Hematopoietic multipotent progenitor cell treated with erythropoietin and hydrocortisone succinate and interleukin-3 and kit ligand, for 4 days (in vitro differentiated cells): ENCODE measurements at regions not wholly inside any gene's neighbourhood (a gene's known extent, or its start where the extent isn't known, plus 50 kb on each side); places are given as distances from the start of the nearest gene placed in this dataset.
A peak's percentile ranks its signal among the peaks of the same experiment; 100 is the strongest.

Experiments used
- DNase-seq: peaks from one replicate; pipeline ENCODE4 v3.0.0-alpha.2; 2015

DNA sequence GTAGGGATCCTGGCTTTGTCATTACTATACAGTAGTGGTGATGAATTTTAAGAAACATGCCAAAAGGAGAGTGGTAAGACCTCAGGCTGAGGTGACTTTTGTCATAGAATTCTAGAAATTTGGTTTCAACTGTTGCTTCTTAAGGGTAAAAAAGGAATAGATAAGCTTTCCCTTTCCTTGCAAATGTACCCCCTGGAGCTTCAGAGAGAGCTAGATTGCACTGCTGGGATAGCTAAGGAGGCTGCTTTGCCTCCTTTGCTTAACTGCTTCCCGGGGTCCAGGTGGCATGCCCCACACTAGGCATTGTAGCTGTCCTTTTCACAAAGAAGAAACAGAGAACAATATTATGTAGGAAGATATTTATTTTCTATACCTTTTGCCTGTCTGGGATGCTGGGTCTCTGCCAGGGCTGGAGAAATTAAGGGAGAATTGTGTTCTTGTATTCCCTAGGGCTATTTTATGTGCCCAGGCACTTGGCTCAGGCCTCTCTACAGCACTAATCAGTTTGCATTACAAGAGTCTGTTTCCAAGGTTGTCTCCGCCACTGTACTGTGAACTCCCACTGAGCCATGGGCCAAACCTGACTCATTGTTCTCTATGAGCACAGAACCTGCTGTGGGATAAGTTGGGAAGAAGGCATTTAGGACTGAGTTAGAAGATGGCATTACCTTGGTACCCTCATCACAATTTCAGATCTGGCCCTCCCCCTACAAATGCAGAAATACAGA is 460.0 kb downstream of the PDCD6IP start:
- DNase-seq: no peak

DNA sequence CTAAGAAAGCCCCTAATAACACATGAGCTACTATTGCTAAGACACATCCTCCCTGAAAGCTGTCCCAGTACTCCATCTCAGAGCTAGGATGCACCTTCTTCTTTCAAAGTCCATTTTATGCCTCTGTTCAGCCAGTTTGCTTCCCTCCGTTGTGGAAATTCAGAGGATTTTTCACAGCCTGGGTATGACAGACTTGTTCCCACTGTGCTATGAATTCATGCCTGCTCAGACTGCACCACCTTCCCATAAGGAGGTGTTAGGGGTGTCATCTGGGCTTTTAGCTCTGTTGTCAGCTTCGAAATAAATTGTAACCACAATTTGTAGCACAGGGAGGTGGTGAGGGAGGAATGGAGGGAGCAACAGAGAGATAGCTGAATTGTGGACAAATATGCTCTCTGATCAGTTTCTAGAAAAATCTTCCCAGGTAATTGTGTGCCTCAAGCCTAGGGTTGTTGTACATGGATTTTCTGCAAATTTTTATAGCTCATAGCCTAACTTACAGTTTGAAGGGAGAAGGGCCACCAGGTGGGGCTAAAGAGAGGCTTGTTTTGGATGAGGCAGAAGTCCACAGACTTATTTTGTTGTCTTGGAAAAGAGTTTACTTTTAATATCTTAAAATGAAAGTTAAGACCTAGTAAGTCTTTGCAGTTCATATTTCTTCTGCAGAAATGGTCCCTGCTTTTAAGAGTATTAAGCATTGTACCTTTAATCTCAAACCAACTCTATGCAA is 462.0 kb downstream of the PDCD6IP start:
- DNase-seq: peak; percentile 78

GRCh38 chr3:34261001-34261385 is 462.6 kb downstream of the PDCD6IP start:
- DNase-seq: no peak

DNA sequence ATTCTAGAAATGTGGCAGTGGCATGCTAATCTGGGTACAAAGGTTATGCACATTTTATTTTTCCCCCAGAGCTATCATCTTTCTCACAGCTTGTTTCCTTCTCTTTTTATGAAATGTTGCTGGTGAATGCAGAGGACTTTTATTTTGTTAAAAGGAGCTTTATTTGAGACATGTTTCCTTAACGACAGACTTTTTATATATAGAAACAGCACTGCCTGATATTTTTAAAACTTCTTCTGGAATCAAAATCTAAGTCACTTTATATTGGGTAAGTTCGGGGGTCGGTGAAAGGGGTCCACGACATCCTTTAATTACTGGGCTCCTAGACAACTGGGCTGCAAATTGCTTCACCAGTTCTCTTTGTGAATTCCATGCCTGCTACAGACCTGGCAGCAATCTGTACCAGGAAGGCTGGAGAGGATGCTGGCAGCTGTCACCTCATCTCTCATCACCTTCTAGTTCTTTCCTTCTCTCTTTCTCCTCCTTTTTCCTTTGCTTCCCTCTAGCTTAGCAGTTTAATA is 464.7 kb downstream of the PDCD6IP start:
- peak; percentile 65 for DNase-seq

- no peak for DNase-seq
Observed at GRCh38 chr3:34264337-34265041, 466.1 kb downstream of the PDCD6IP start.

GRCh38 chr3:34267088-34267487 is 468.7 kb downstream of the PDCD6IP start:
- DNase-seq: no peak

DNA sequence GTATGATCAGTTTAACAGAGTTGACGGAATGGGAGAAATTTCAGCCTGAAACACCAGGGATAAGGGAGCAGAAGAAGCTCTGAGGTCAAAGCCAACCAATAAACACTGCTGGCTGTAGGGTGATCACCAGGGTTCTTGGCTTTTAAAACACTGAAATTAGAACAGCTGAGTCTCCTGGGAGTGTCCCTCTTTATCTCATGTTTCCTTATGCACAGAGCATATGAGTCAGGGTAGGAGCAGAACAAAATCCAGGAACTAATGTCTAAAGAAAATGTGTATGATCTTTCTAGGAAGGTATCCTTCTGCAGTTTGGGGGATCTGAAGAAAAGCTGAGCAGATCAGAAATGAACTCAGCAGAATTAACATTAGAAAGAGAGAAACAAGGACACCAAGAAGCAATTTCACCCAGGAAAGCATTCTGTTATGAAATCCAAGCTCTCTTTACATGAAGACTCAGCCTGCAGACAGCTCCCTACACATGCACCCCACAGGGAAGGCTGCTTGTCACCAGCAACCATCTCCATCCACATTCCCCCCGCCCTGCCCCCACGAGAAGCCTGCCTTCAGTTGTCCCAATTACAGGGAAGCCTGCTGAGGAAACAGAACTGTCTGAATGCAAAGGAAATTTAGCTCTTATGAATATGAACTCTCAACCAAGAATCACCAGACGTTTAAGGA is 469.7 kb downstream of the PDCD6IP start:
- peak; percentile 42 for DNase-seq

DNA sequence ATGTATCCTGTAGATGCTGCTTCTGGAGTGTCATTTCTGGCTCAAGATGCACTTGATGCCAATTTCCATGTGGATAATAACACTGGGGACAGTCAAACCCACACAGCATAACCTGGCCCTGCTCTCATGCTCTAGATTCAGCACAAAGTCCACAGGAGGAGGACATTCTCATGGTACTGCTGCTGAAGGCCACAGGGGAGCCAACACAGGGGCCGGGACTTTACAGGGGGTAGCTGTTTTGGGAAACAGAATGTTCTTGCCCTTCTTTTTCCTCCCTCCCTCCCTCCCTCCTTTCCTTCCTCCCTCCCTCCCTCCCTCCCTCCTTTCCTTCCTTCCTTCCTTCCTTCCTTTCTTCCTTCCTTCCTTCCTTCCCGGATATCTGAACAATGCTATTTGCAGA is 477.4 kb downstream of the PDCD6IP start:
- no peak for DNase-seq

GRCh38 chr3:34276342-34276741 is 477.9 kb downstream of the PDCD6IP start:
- no peak for DNase-seq

GRCh38 chr3:34277110-34277509 is 478.7 kb downstream of the PDCD6IP start:
- DNase-seq: no peak

DNA sequence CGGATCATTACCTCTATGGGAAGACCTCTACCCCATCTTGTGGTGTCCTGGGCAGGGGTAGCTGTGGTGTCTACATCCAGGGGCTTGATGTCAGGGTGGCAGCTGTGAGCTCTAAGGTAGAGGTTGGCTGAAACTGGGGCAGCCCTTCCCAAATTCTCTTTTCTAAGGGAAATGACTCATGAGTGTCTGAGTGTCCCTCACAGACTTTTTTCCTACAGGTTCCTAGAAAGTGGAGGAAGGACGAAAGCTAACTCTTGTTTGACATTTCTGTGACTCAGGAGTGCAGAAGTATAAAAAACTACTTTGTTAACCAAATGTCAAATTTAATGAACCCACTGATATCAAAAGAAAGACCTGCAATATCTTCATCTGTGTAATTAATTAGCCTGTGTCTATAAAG is 481.5 kb downstream of the PDCD6IP start:
- no peak for DNase-seq

DNA sequence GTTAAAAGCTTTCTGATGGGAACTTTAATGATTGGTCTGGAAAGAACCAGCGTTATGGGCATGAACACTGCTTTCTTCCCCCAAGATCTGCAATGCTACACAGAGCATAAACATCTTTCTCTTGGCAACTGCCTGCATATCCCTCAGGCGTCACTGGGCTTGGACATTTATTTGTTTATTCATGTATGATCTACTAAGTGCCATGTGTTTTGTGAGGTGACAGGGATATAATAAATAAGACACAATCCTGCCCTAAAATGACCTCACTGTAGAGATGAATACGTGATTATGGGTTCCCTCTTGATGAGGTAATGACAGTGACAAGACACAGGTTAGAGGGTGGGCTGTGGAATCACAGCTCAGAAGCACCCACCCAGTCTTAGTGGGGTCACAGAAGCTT is 485.3 kb downstream of the PDCD6IP start:
- DNase-seq: no peak

- DNase-seq: no peak
Observed at GRCh38 chr3:34284959-34285826, 486.8 kb downstream of the PDCD6IP start.

DNA sequence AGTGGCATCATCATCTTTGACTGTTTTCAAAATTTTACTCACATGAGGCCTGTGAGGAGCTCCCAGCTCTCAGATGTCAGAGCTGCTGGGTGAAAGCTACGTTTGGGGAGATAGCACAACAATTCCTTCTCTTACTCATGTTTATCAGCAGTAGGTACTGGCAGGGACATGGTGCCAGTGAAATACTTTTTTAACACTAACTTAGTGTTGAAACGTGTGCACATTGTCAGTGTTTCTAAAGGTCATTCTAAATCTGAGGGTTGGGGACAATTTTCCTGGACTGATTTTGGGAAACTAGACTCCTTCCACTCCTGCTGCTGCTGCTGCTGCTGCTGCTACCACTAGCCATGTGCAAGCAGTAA is 487.4 kb downstream of the PDCD6IP start:
- DNase-seq: no peak

- DNase-seq: no peak
Observed at GRCh38 chr3:34292605-34293300, 494.3 kb downstream of the PDCD6IP start.

GRCh38 chr3:34294240-34294639 is 495.8 kb downstream of the PDCD6IP start:
- no peak for DNase-seq

DNA sequence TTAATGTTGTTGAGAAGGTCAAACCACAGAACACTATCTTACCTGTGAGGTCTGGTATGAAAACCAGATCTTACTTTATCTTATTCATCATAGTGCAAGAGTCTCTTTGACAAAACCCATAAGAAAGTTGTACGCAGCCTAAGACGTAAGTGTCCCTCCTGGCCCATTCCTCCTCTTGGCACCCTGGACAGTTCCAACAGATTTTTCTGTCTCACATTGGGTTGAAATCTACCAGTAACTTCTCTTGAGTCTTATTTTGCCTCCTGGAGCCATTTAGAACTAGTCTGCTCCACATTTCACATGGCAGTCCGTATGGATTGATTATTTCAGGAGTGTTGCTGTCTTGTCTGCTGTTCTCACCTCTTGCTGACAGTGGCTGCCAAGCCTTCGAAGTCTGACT is 498.4 kb downstream of the PDCD6IP start:
- DNase-seq: no peak

DNA sequence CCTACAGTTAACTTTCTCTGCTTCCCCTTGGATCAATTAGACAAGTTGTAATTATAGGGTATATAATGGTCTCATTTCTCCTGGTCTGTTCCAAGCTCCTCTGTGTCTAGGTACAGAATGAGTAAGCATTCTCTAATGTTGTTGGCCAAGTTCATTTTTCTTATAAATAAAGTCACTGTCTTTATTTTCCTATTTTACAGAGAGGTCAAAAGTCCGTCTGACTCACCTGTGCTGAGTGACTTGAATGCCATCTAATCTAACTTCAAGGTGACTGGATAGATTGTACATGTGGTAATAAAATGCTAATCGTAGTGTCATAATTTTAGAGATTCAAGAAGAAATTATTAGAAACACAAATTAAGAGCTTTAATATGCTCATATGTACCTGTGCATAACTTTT is 500.2 kb downstream of the PDCD6IP start:
- DNase-seq: no peak

- DNase-seq: no peak
Observed at GRCh38 chr3:34300621-34301020, 502.2 kb downstream of the PDCD6IP start.

- no peak for DNase-seq
Observed at GRCh38 chr3:34301313-34301712, 502.9 kb downstream of the PDCD6IP start.

DNA sequence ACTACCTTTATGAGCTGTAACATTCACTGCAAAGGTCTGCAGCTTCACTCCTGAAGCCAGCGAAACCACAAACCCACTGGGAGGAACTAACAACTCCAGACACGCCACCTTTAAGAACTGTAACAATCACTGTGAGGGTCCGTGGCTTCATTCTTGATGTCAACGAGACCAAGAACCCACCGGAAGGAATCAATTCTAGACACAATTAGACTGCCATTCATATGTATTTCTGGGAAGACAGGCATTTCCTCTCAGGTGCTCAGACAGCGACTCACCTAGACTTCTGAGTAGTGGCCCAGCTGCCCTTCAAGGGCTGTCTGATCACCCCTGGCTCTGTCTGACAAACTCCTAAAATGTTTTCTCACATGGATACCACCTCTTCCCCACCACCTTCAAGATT is 506.8 kb downstream of the PDCD6IP start:
- DNase-seq: no peak

GRCh38 chr3:34312684-34313083 is 514.3 kb downstream of the PDCD6IP start:
- no peak for DNase-seq
